GM18519 (cell line): ENCODE measurements at regions not wholly inside any gene's neighbourhood (a gene's known extent, or its start where the extent isn't known, plus 50 kb on each side); places are given as distances from the start of the nearest gene placed in this dataset.
"Not testable (repeated sequence)": the region's sequence is repeated elsewhere in the genome, so short reads cannot be mapped to it uniquely, and the experiment has no call there.

ENCODE experiments used
- ATAC-seq: cut with Tn5 transposase; IDR thresholded peaks from one replicate; pipeline ENCODE4 v1.9.1; 2021; ENCODE audit warnings: mild to moderate bottlenecking, moderate library complexity; ENCODE audit not compliant: unreplicated experiment, low FRiP score

DNA sequence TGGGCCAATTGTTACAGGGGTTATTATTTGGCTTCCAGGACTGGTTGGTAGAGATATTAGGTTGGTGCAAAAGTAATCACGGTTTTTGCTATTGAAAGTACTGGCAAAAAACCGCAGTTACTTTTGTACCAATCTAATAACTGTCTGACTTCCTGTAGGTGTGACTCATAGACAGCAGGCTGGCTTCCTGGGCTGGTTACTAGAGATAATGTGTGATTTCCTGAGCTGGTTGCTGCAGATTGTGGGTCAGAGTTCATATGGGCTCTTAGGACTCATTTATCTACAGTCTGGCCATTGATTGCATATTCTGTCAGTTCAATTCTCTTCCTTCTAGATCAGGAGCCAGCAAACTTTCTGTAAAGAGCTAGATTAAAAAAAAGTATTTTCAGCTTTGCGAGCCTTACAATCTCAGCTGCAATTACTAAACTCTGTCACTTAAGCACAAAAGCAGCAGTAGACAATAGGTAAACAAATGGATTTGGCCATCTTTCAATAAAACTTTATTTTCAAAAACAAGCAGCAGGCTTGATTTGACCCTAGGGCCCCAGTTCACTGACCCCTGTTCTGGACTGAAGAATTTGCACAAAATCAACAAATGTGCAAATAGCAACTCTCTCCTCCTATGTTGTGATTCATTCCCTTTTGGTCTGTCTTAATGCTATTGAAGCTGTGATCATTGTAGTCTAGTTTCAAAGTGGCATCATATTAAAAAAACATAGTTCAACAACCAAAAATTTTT is 50.8 kb upstream of the BOD1L1 start:
- no peak for ATAC-seq

DNA sequence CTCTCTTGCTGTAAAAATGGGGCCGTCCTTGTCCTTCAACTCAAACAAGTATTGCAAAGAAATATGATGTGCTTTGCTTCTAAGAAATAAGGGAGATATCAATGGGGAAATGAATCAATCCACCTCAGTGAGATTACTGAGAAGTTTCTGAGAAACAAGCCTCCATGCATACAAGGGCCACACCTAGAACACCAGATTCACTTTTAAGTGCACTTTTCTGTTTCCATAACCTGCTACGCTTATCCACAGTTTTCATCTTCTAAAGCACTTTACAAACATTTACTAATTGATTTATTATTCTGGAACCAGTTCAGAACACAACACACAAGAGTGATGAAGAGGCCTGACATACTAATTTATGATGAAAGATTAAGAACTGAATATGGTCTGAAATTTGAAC is 54.0 kb upstream of the BOD1L1 start:
- ATAC-seq = no peak

GRCh38 chr4:13694256-13694655 is 66.7 kb upstream of the BOD1L1 start:
- ATAC-seq = no peak

- no peak for ATAC-seq
Observed at GRCh38 chr4:13698296-13698695, 70.8 kb upstream of the BOD1L1 start.

GRCh38 chr4:13700021-13700857 is 72.7 kb upstream of the BOD1L1 start:
- ATAC-seq = no peak

GRCh38 chr4:13700858-13701140 is 73.3 kb upstream of the BOD1L1 start:
- ATAC-seq = not testable (repeated sequence)

GRCh38 chr4:13701937-13702446 is 74.5 kb upstream of the BOD1L1 start:
- ATAC-seq = no peak

DNA sequence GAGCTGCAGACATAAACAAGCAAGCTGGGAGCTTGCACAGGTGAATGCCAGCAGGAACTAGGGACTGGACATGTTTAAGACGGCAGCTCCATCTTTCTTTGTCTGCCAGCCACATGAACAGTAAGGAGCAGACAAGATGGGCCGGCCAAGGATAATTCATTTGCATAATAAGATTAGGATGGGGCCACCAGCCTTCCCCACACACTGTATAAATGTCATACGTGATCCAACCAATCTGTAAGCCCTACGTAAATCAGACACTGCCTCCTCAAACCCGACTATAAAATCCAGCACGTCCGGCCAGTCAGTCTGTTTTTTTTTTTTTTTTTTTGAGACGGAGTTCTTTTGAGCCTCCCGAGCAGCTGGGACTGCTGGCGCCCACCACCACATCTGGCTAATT is 75.6 kb upstream of the BOD1L1 start:
- ATAC-seq = no peak

- no peak for ATAC-seq
Observed at GRCh38 chr4:13704035-13704434, 76.5 kb upstream of the BOD1L1 start.

GRCh38 chr4:13704761-13705160 is 77.2 kb upstream of the BOD1L1 start:
- ATAC-seq = no peak

DNA sequence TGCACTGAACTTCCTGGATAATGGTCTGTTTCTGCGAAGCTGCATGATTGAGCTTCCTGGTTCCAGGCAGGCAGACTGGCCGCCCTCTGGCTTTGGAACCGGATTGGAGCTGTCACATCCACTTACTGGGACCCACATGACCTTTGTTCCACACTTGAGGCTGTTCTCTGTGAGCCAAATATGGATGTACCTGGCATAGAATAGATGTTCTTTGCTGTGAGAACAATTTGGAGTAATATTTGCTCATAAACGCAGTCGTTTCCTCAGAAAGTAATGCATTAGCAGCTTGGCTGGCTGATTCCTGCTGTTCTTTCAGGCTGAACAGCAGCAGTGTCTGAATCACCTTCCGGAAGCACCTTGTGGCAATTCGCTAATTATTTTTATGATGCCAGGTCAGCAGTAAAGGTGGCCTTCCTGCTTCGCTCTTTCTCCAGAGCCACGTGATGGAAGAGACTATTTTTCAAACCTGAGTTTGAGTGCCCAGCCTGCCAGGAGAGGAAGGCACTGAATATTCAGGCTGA is 78.1 kb upstream of the BOD1L1 start:
- no peak for ATAC-seq

DNA sequence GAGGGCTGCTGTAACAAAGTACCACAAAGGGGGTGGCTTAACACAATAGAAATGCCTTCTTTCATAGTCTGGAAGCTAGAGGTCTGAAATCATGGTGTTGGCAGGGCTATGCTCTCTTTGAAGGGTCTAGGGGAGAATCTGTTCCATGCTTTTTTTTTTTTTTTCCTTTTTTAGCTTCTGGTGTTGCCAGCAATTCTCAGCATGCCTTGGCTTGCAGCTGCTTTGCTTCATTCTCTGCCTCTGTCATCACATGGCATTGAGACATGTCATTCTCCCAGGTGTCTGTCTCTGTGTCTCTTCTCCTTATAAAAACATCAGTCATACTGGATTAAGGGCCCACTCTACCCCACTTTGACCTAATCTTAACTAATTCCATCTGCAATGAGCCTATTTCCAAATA is 78.6 kb upstream of the BOD1L1 start:
- no peak for ATAC-seq

- ATAC-seq = no peak
Observed at GRCh38 chr4:13706716-13707115, 79.2 kb upstream of the BOD1L1 start.

DNA sequence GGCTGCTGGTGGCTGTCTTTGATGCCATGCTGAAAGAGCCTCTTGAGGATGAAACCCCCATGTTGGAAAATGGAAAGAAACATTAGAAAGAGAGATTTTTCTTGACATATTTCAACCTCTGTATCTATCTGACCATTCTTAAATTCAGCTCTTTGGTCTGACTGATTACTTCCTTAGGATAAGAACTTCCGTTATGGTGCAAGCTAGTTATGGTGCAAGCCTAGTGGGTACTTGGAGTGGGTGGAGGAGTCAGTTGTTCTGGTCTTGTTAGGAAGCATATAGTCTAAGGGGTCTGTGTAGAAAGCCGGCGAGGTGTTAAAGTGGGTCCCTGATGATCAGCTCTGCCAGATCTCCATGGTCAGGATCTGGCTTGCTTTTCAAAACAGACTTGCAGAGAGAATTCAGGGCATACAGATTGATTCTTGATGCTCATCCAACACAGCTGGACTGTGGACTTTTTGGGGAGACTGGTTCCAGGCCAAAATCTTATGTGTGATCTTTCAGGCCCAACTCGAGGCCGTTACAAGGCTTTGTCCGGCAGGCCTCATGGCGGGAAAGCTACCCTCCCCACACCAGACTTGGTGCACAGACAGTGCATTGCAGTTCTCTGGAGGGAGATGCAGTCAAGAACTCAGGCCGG is 82.8 kb upstream of the BOD1L1 start:
- ATAC-seq = no peak

GRCh38 chr4:13711233-13711785 is 83.8 kb upstream of the BOD1L1 start:
- ATAC-seq = no peak

- ATAC-seq = no peak
Observed at GRCh38 chr4:13721894-13722293, 94.4 kb upstream of the BOD1L1 start.

DNA sequence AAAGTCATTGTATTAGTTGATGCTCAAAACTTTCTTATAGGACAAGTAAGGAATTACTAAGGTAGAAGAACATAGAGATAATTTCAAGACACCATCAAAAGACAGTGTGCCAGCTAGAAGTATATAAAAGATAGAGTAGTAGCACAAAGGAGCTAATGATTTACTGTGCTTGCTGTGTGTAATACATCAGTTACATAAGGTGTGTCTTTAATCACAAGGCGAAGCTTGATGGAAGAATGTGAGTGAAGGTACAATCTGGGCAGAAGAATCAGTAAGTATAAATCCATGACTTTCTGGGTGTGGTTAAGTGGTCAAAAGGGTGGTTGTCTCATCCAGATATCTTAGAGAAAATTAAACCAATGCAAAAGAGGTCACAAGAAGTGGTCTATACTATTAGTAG is 95.1 kb upstream of the BOD1L1 start:
- no peak for ATAC-seq

DNA sequence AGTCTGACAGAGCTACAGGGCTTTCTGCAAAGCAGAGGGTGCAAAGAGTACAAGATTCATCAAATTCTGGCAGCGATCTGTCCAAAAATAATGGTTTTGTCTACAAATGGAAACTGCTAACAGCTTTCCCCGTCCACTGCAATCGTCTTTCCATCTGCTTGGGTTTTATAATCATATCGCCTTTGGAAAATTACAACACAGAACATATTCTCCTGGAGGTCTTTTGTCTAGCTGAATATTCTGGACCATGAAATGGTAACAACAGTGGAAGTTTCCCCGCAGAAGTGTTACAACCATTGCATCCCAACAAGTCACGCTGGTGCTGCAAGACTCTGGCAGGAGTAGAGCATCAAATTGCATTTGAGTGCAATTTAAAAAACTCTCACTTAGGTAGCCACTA is 101.2 kb upstream of the BOD1L1 start:
- ATAC-seq = no peak

DNA sequence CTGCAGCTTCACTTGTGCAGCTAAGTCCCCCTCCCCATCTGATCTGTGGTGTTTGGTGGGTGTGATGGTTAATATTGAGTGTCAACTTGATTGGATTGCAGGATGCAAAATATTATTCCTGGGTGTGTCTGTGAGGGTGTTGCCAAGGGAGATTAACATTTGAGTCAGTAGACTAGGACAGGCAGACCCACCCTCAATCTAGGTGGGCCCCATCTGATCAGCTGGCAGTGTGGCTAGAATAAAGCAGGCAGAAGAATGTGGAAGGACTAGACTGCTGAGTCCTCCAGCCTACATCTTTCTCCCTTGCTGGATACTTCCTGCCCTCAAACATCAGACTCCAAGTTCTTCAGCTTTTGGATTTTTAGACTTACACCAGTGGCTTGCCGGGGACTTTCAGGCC is 103.5 kb upstream of the BOD1L1 start:
- no peak for ATAC-seq

DNA sequence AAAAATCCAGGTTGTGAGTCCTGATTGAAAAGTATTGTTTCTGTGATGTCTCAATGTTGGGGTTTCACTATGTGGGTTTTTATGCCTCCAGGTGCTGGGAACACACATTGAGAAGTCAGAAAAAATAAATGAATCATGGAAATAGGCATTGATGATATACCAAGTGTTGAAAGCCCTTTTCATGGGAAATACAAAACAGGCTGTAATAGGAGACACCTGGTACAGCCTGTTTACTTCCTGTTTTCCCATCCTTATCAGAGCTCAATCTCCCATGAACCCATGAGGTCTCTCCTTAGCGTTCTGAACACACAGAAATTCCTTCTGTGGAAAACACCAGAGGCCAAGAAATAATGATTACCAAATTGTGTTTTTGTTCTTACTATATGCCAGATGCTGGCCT is 106.3 kb upstream of the BOD1L1 start:
- ATAC-seq = no peak

DNA sequence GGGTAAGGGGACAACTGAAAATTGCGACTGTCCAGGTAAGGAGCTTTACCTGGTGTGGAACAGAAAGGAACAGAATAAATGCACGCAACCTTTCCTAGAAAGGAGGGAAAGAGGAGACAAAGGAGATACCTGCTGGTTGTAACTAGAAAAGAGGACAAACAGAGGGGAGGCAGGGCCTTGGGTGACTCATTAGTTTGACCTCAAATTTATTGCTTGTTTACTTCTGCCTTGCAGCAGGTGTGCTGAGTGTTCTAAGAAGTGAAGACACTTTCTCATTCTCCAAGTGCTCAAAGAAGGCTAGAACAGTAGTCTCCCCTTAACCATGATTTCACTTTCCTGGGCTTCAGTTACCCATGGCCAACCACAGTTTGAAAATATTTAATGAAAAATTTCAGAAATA is 123.1 kb upstream of the BOD1L1 start:
- ATAC-seq = no peak
